GM12891 (cell line): ENCODE measurements at regions not wholly inside any gene's neighbourhood (a gene's known extent, or its start where the extent isn't known, plus 50 kb on each side); places are given as distances from the start of the nearest gene placed in this dataset.

Experiments
- PAX5 ChIP-seq: IDR thresholded peaks from 2 replicates; pipeline ENCODE4 v1.6.1; 2011; ENCODE audit warnings: low read length, moderate library complexity, mild to moderate bottlenecking; ENCODE audit not compliant: insufficient read depth, severe bottlenecking
- POLR2A ChIP-seq: IDR thresholded peaks from 2 replicates; pipeline ENCODE4 v1.6.1; 2011; ENCODE audit warnings: low read depth, low read length, control low read depth
- POLR2AphosphoS5 ChIP-seq: IDR thresholded peaks from 2 replicates; pipeline ENCODE4 v1.6.1; 2011; ENCODE audit warnings: low read depth, low read length, control low read depth
- POU2F2 ChIP-seq: IDR thresholded peaks from 2 replicates; pipeline ENCODE4 v1.6.1; 2011; ENCODE audit warnings: low read depth, mild to moderate bottlenecking, control low read depth, low read length, moderate library complexity
- TAF1 ChIP-seq: IDR thresholded peaks from 2 replicates; pipeline ENCODE4 v1.6.1; 2011; ENCODE audit warnings: low read depth, low read length, control low read depth

DNA sequence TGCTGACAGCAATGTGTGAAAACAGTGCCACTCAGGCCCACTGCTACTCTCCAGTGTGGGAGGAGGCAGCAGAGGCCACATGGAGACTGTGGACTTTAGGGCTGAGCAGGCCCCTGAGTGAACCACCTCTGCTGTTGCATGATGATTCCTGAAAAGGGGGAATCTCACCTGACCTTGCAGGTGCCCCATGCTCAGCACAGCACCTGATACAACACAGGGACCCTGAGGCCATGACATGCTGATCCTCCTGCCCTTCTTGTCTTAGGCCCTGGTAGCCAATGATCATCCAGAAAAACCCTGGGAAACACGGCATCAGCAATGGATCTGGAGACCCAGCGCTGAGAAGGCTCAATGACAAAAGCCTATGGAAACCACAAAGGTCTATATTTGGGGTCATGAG is 446.8 kb upstream of the MYT1L start:
- TF ChIP-seq TAF1 (no peak), POLR2A (no peak), POLR2AphosphoS5 (no peak), POU2F2 (no peak), PAX5 (no peak)
